WTC11 (cell line): ENCODE measurements at regions not wholly inside any gene's neighbourhood (a gene's known extent, or its start where the extent isn't known, plus 50 kb on each side); places are given as distances from the start of the nearest gene placed in this dataset.
A peak's percentile ranks its signal among the peaks of the same experiment; 100 is the strongest.

Source experiments
- ATAC-seq: fragments of 200-7000 bp; cut with Tn5 transposase; 2 replicates; pipeline ENCODE4 v1.10.0; 2021; ENCODE audit warnings: mild to moderate bottlenecking, moderate library complexity
- CTCF ChIA-PET: fragments of 300-600 bp; sonication (Branson Sonifier 250); formaldehyde crosslinking; loops from one replicate; lab custom pipeline; 2021; ENCODE audit warnings: antibody characterized with exemption; lab: Charles Lee
- POLR2A ChIA-PET: fragments of 350-600 bp; sonication (Branson Sonifier 250); formaldehyde crosslinking; loops from one replicate; lab custom pipeline; 2021; ENCODE audit warnings: antibody characterized with exemption; lab: Charles Lee
- DNase-seq: peaks from one replicate; pipeline ENCODE4 v3.0.0; 2021; ENCODE audit warnings: low spot score
- H3K27ac Mint-ChIP-seq: 2 replicates; pipeline ENCODE4 v1.8.0; 2021; ENCODE audit warnings: mixed read lengths
- H3K27me3 Mint-ChIP-seq: 2 replicates; pipeline ENCODE4 v1.8.0; 2021; ENCODE audit warnings: low read depth, mild to moderate bottlenecking, moderate library complexity, mixed read lengths
- H3K36me3 Mint-ChIP-seq: 2 replicates; pipeline ENCODE4 v1.8.0; 2021; ENCODE audit warnings: mixed read lengths
- H3K4me1 Mint-ChIP-seq: 2 replicates; pipeline ENCODE4 v1.8.0; 2022; ENCODE audit warnings: mixed read lengths
- H3K4me3 Mint-ChIP-seq: 2 replicates; pipeline ENCODE4 v1.8.0; 2021; ENCODE audit warnings: mild to moderate bottlenecking, moderate library complexity, mixed read lengths
- H3K9me3 Mint-ChIP-seq: 2 replicates; pipeline ENCODE4 v1.8.0; 2021; ENCODE audit warnings: mixed read lengths
- ARID4B ChIP-seq: sonication (generic); formaldehyde crosslinking; IDR thresholded peaks from 2 replicates; pipeline ENCODE4 v1.8.0; 2023; ENCODE audit warnings: missing genetic modification reagents, mild to moderate bottlenecking, borderline replicate concordance
- ATF3 ChIP-seq: sonication (generic); formaldehyde crosslinking; conservative IDR thresholded peaks from 2 replicates; pipeline ENCODE4 v1.8.1; 2022; ENCODE audit warnings: mild to moderate bottlenecking, missing genetic modification reagents
- ETV6 ChIP-seq: sonication (generic); formaldehyde crosslinking; IDR thresholded peaks from 2 replicates; pipeline ENCODE4 v1.8.1; 2022; ENCODE audit warnings: mild to moderate bottlenecking, missing genetic modification reagents
- GRHL2 ChIP-seq: fragments of 250-450 bp; sonication (Bioruptor Pico); IDR thresholded peaks from 2 replicates; pipeline ENCODE4 v1.8.0; 2022; ENCODE audit warnings: mild to moderate bottlenecking, moderate library complexity; ENCODE audit not compliant: insufficient replicate concordance, severe bottlenecking
- GTF2I ChIP-seq: fragments of 250-450 bp; sonication (Bioruptor Pico); conservative IDR thresholded peaks from 2 replicates; pipeline ENCODE4 v1.4.0; 2021; ENCODE audit warnings: mild to moderate bottlenecking
- HMGA2 ChIP-seq: fragments of 250-450 bp; sonication (Bioruptor Pico); IDR thresholded peaks from 2 replicates; pipeline ENCODE4 v1.4.0; 2021; ENCODE audit warnings: mild to moderate bottlenecking, moderate library complexity
- IRF2 ChIP-seq: sonication (generic); formaldehyde crosslinking; IDR thresholded peaks from 2 replicates; pipeline ENCODE4 v1.8.0; 2022; ENCODE audit warnings: low read depth, missing genetic modification reagents, borderline replicate concordance
- MYBL2 ChIP-seq: sonication (generic); formaldehyde crosslinking; IDR thresholded peaks from 2 replicates; pipeline ENCODE4 v1.8.1; 2023; ENCODE audit warnings: mild to moderate bottlenecking, moderate library complexity, missing genetic modification reagents
- NR1H2 ChIP-seq: sonication (generic); formaldehyde crosslinking; IDR thresholded peaks from 2 replicates; pipeline ENCODE4 v1.9.0; 2021; ENCODE audit warnings: mild to moderate bottlenecking, moderate library complexity, missing genetic modification reagents
- NR2C2 ChIP-seq: sonication (generic); formaldehyde crosslinking; IDR thresholded peaks from 2 replicates; pipeline ENCODE4 v1.8.0; 2022; ENCODE audit warnings: mild to moderate bottlenecking, missing genetic modification reagents
- PRRX2 ChIP-seq: fragments of 250-450 bp; sonication (Bioruptor Pico); IDR thresholded peaks from 2 replicates; pipeline ENCODE4 v1.8.0; 2021; ENCODE audit warnings: mild to moderate bottlenecking
- SOX15 ChIP-seq: fragments of 250-450 bp; sonication (Bioruptor Pico); IDR thresholded peaks from 2 replicates; pipeline ENCODE4 v1.9.0; 2021; ENCODE audit warnings: mild to moderate bottlenecking
- STAT6 ChIP-seq: sonication (generic); formaldehyde crosslinking; conservative IDR thresholded peaks from 2 replicates; pipeline ENCODE4 v1.8.1; 2023; ENCODE audit warnings: mild to moderate bottlenecking, low read depth, missing genetic modification reagents, moderate library complexity
- TCF7 ChIP-seq: sonication (generic); formaldehyde crosslinking; IDR thresholded peaks from 2 replicates; pipeline ENCODE4 v1.8.0; 2022; ENCODE audit warnings: mild to moderate bottlenecking, low read depth, missing genetic modification reagents, moderate library complexity
- ZMAT4 ChIP-seq: fragments of 250-450 bp; sonication (Bioruptor Pico); IDR thresholded peaks from 2 replicates; pipeline ENCODE4 v1.9.0; 2021; ENCODE audit warnings: mild to moderate bottlenecking
- ZNF219 ChIP-seq: sonication (generic); formaldehyde crosslinking; IDR thresholded peaks from 2 replicates; pipeline ENCODE4 v1.8.0; 2023; ENCODE audit warnings: missing genetic modification reagents, mild to moderate bottlenecking, borderline replicate concordance
- ZNF263 ChIP-seq: sonication (generic); formaldehyde crosslinking; IDR thresholded peaks from 2 replicates; pipeline ENCODE4 v1.8.1; 2022; ENCODE audit warnings: low read depth, mild to moderate bottlenecking, moderate library complexity, missing genetic modification reagents
- ZNF671 ChIP-seq: fragments of 250-450 bp; sonication (Bioruptor Pico); IDR thresholded peaks from 2 replicates; pipeline ENCODE4 v1.8.0; 2021; ENCODE audit warnings: mild to moderate bottlenecking
- ZSCAN18 ChIP-seq: fragments of 250-450 bp; sonication (Bioruptor Pico); IDR thresholded peaks from 2 replicates; pipeline ENCODE4 v2.1.2; 2022; ENCODE audit warnings: mild to moderate bottlenecking, moderate library complexity
- TF ChIP-seq, protein P1 (sequence below): sonication (generic); formaldehyde crosslinking; IDR thresholded peaks from 2 replicates; pipeline ENCODE4 v1.8.1; 2023; ENCODE audit warnings: mild to moderate bottlenecking, moderate library complexity, missing genetic modification reagents
- TF ChIP-seq, protein P2 (sequence below): fragments of 250-450 bp; sonication (Bioruptor Pico); IDR thresholded peaks from 2 replicates; pipeline ENCODE4 v1.8.0; 2021; ENCODE audit warnings: mild to moderate bottlenecking
- TF ChIP-seq, protein P3 (sequence below): sonication (generic); formaldehyde crosslinking; IDR thresholded peaks from 2 replicates; pipeline ENCODE4 v1.8.0; 2022; ENCODE audit warnings: mild to moderate bottlenecking, missing genetic modification reagents

DNA sequence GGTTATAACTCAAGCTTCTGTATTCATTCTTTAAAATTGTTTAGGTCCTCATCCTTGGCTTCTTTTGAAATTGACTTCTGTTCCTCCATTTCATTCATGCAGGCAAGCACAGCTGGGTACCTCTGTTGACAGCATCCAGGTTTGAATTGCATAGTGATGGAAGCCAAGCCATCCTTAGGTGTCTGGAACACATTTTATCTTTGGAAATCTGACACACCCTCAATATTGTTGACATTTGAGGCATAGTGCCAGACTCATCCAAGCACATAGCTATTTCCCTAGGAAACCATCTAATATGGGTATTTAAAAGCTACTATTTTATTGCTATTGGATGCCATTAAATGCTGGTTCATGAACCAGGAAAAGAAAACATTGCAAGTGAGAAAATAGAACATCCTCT, 142.1 kb upstream of the PTPRZ1 start:
- no peak for ATAC-seq
- POLR2A ChIA-PET, result no interaction called here
- no peaks in the 10 kb centered on the region for H3K27me3 Mint-ChIP-seq
- no peak overlapping the region for H3K27ac Mint-ChIP-seq
- H3K4me3 Mint-ChIP-seq, result no peak overlapping the region
- CTCF ChIA-PET, result no interaction called here
- TF ChIP-seq ARID4B (CRISPR knock-in tag), result no peak
- no peak for TF ChIP-seq STAT6 (CRISPR knock-in tag)
- no peak for TF ChIP-seq NR1H2 (CRISPR knock-in tag)
- no peak for TF ChIP-seq HMGA2
- no peak for TF ChIP-seq GRHL2 (CRISPR knock-in tag)
- no peak for TF ChIP-seq IRF2
- TF ChIP-seq, protein P1, sequence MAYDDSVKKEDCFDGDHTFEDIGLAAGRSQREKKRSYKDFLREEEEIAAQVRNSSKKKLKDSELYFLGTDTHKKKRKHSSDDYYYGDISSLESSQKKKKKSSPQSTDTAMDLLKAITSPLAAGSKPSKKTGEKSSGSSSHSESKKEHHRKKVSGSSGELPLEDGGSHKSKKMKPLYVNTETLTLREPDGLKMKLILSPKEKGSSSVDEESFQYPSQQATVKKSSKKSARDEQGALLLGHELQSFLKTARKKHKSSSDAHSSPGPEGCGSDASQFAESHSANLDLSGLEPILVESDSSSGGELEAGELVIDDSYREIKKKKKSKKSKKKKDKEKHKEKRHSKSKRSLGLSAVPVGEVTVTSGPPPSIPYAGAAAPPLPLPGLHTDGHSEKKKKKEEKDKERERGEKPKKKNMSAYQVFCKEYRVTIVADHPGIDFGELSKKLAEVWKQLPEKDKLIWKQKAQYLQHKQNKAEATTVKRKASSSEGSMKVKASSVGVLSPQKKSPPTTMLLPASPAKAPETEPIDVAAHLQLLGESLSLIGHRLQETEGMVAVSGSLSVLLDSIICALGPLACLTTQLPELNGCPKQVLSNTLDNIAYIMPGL (CRISPR knock-in tag), result no peak
- TF ChIP-seq TCF7 (CRISPR knock-in tag), result no peak
- no peak for TF ChIP-seq ZNF219
- no peak for TF ChIP-seq ATF3 (CRISPR knock-in tag)
- TF ChIP-seq, all 79 proteins: peak for 0
- Mint-ChIP-seq H3K36me3 (peaks cover 34% of the 10 kb centered on the region), H3K4me1 (no peaks in the 10 kb centered on the region; the same call in 1 of the 2 replicates), H3K9me3 (peaks cover 40% of the 10 kb centered on the region)
- DNase-seq, result no peak

DNA sequence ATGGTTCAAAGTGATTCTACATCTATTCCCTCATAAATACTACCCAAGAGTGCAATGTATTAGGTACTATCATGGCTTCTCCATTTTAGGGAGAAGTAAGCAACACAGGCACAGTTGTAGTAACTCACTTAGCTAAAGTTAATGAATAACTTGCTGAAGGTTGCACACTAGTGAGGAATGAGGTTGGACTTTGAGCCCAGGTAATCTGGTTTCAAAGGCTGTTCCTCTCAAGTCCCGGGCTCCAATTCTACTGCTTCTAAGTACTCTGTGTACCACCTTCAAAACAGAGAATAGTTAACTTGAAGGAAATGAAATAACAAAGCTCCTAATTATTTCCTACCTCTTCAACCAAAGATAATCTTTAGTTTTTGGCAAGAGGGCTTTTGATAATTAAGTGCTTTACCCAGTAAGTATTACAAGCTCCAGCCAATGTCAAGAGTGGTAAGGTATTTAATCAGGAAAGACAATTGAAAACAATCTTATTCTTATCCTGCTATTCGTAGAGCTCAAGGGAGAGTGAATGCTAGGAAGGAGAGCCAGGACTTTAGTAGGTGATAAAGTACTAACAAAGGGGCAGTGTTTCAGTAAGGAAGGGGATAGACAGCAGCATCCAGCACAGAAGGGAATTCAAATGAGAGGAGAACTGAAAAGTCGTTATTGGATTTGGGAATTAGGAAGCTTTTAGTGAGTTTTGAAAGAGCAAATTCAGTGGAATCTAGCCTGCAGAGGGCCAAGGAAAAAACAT, 158.2 kb upstream of the PTPRZ1 start:
- DNase-seq (no peak), ATAC-seq (peak; percentile 87)
- Mint-ChIP-seq H3K4me1 (peaks cover 15% of the 10 kb centered on the region), H3K27ac (peak overlapping the region; percentile 52; the same call in 1 of the 2 replicates), H3K4me3 (no peak overlapping the region), H3K9me3 (peaks cover 28% of the 10 kb centered on the region), H3K36me3 (peaks cover 9% of the 10 kb centered on the region), H3K27me3 (no peaks in the 10 kb centered on the region)
- CTCF ChIA-PET, result interaction anchor here (0.6 to 2.0 kb wide), 2 partner anchors 280 to 302 kb away, joined by 3 to 7 read pairs; no protein-coding TSS in a partner anchor
- POLR2A ChIA-PET, result no interaction called here
- TF ChIP-seq, protein P2, sequence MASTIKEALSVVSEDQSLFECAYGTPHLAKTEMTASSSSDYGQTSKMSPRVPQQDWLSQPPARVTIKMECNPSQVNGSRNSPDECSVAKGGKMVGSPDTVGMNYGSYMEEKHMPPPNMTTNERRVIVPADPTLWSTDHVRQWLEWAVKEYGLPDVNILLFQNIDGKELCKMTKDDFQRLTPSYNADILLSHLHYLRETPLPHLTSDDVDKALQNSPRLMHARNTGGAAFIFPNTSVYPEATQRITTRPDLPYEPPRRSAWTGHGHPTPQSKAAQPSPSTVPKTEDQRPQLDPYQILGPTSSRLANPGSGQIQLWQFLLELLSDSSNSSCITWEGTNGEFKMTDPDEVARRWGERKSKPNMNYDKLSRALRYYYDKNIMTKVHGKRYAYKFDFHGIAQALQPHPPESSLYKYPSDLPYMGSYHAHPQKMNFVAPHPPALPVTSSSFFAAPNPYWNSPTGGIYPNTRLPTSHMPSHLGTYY (CRISPR knock-in tag), result no peak
- no peak for TF ChIP-seq PRRX2 (CRISPR knock-in tag)
- TF ChIP-seq MYBL2 (CRISPR knock-in tag), result no peak
- no peak for TF ChIP-seq ZNF671 (CRISPR knock-in tag)
- no peak for TF ChIP-seq ZMAT4
- TF ChIP-seq GTF2I (CRISPR knock-in tag), result no peak
- TF ChIP-seq NR2C2 (CRISPR knock-in tag), result no peak
- no peak for TF ChIP-seq IRF2
- TF ChIP-seq ZSCAN18 (CRISPR knock-in tag), result no peak
- TF ChIP-seq, protein P3, sequence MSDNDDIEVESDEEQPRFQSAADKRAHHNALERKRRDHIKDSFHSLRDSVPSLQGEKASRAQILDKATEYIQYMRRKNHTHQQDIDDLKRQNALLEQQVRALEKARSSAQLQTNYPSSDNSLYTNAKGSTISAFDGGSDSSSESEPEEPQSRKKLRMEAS, result no peak
- no peak for TF ChIP-seq ZNF263 (CRISPR knock-in tag)
- no peak for TF ChIP-seq ETV6 (CRISPR knock-in tag)
- TF ChIP-seq ATF3 (CRISPR knock-in tag), result no peak
- no peak for TF ChIP-seq SOX15 (CRISPR knock-in tag)
